Stimulated activated naive CD8-positive, alpha-beta T cell treated with anti-CD3 and anti-CD28 coated beads, Interleukin-15, Interleukin-2, amounts not matched to agents 100 U/mL and 50 U/mL, for 24 hours (primary cell): ENCODE measurements at regions not wholly inside any gene's neighbourhood (a gene's known extent, or its start where the extent isn't known, plus 50 kb on each side); places are given as distances from the start of the nearest gene placed in this dataset.

Experiments used
- ATAC-seq: fragments of 150-1000 bp; cut with Tn5 transposase; one replicate; pipeline ENCODE4 v1.10.0; 2021
- DNase-seq: peaks from one replicate; pipeline ENCODE4 v3.0.0; 2021

DNA sequence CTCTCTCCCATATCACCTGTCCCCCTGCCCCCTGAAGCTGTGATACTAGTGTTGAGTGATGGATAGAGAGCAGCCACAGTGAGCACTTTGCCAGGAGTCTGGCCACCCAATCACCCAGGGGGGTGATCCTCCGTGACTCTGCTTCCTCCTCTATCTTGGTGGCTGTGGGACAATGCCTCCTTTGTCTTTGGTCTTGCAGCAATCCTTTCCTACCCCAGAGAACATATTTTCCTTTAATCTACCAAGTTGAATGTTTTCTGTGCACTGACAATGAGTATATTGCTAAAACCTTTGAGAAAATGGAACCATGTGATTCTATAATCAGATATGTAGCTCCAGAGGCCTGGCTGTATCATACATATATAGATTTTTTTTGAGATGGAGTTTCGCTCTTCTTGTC is 58.1 kb upstream of the HEPHL1 start:
- no peak for DNase-seq
- no peak for ATAC-seq

DNA sequence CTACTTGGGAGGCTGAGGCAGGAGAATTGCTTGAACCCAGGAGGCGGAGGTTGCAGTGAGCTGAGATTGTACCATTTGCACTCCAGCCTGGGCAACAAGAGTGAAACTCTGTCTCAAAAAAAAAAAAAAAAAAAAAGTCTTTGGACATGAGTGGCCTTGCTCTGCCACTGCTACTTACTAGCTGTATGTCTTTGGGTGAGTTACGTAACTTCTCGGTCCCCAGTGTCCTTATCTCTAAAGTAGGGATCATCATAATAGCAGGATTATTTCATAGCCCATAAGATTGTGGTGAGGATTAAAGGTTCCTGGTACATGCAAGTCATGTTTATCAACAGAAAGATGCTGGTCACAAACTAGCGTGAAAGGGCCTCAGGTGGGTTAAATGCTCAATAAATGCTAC is 53.9 kb upstream of the HEPHL1 start:
- DNase-seq (no peak), ATAC-seq (no peak)

DNA sequence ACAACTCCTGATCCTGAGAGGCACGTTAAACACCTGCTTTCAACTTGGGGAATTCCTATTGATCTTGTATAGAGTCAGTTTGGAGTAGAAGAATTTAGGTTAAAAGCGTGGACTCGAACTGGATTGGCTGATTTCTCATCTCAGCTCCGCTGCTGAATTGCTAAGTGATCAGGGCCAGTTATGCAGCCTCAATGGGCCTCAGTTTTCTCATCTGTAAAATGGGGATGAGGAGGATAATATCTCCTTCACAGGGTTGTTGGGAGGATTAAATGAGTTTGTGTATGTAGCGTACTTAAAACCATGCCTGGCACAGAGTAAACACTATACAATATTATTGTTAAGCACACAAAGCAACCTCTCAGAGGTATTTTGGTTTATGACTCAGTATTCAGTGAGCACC is 53.2 kb upstream of the HEPHL1 start:
- ATAC-seq (no peak), DNase-seq (no peak)

DNA sequence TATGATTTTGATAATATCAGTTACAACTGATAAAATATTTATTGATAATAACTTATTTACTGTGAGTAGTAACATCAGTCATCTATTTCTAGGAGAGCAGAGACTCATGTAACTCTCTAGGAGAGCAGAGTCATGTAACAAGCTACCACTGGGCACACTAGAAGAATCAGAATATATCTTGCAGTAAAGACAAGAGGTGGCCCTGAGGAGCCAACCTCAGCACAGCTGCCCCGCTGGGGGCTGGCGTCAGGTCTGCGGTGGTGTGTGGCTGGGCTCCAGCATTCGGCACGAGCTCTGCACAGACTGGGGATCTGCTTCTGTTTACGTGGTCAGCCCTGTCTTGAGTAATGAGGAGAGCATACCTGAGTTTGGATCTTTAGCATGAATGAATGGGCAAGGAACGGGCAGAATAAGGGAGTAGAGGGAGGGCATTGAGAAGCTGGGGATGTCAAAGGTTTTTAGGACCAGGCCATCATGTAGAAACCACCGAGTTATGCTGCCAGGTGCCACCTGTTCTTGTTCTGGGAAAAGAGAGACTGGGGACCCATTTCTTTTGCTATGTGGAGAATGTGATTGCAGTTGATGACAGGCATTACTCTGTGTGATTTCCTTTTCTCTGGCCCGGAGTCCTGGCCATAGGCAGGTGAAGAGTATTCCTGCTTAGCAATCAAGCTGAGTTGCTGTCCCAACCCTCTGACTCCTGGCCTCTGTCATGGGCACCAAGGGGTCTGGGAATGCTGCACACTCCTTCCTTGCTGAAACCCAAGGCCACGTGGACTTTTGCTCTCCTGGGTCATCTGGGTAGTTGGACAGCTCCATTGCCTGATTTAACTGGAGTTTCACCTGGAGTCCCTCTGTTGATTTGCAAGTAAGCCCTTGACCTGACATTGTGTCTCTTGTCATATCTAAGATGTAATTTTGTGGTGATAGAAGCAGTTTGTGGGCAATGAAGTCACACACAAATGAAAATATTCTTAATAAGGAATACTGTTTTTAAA is 50.9 kb upstream of the HEPHL1 start:
- no peak for ATAC-seq

More for the DNA sequence above, 50.9 kb upstream of the HEPHL1 start:
- DNase-seq: no peak
